ENCODE measurements at regions not wholly inside any gene's neighbourhood (a gene's known extent, or its start where the extent isn't known, plus 50 kb on each side); places are given as distances from the start of the nearest gene placed in this dataset.
"Not testable (repeated sequence)": the region's sequence is repeated elsewhere in the genome, so short reads cannot be mapped to it uniquely, and the experiment has no call there.

GRCh38 chr20:30164389-30164788 lies 1093.1 kb upstream of the DEFB115 start:
- not testable (repeated sequence) for H3K4me3 ChIP-seq (ENCODE audit: low read length); H3K9ac ChIP-seq (ENCODE audit: low read depth, low read length); H3K27ac ChIP-seq (ENCODE audit: low read length); H3K36me3 ChIP-seq (ENCODE audit: insufficient read depth, low read depth, low read length); H3K4me1 ChIP-seq (ENCODE audit: insufficient read depth, low read length); H3K9me3 ChIP-seq (ENCODE audit: insufficient read depth, low read depth, low read length); H3K27me3 ChIP-seq (ENCODE audit: insufficient read depth, low read length)

DNA sequence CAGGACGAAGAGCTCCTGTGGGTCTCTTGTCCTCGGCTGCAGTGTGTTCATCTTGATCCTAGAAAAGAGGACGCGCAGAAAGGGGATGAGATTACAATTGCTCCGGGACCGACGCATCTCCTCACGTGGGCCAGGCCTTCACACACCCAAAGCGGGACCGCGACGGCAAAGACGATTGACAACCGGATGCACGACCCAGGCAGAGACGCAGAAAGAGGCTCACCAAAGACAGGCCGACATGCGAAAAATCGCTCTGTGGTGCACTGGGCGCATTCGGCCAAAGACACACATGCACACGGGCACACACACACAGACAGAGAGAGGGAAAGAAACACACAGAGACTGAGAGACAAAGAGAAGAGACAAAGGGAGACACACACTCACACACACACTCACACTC lies 1089.9 kb upstream of the DEFB115 start:
- Histone ChIP-seq H3K9ac (ENCODE audit: low read depth, low read length) (no peak overlapping the region), H3K27ac (ENCODE audit: low read length) (no peak overlapping the region), H3K27me3 (ENCODE audit: insufficient read depth, low read length) (no peaks in the 10 kb centered on the region), H3K9me3 (ENCODE audit: insufficient read depth, low read depth, low read length) (0 out of 2 replicates have a peak, but pooled peaks cover 1% of the 10 kb centered on the region), H3K4me3 (ENCODE audit: low read length) (no peak overlapping the region), H3K4me1 (ENCODE audit: insufficient read depth, low read length) (no peaks in the 10 kb centered on the region), H3K36me3 (ENCODE audit: insufficient read depth, low read depth, low read length) (no peaks in the 10 kb centered on the region)

DNA sequence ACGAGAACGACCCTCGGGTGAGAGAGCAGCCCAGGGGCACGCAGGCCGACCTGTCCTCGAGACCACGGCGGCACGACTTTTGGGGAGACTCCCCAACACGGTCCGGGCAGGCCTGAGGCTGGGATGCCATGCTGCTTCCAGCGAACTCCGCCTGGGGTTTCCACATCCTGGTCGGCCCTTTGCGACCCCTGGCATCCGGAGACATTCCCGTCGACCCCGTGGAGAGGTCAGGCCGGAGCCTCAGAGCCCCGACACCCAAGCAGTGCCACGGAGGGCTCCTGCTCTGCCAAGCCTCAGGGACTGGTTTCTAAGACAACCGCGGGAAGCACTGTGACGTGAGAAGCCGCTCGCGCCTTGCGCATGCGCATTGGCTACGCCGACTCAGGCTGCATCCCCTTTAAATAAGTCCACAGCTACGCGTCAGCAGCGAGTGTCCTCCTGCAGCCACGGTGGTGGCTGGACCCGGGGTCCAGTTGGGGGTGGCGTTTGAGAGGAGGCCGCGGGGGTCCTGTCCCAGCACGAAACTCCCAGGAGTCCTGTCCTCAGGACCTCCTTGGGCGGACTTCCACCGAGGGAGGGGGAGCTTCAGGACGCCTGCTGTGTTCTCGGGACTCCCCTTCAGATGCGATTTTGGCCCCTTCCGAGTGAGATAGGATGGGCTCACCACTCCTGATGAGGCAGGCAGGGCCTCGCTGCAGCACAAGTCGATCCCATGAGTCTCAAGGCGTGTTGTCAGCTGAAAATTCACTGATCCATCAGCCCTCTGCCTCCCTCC lies 1089.3 kb upstream of the DEFB115 start:
- Histone ChIP-seq H3K9me3 (ENCODE audit: insufficient read depth, low read depth, low read length) (peaks cover 5% of the 10 kb centered on the region; the same call in 1 of the 2 replicates), H3K27ac (ENCODE audit: low read length) (no peak overlapping the region), H3K9ac (ENCODE audit: low read depth, low read length) (no peak overlapping the region), H3K4me3 (ENCODE audit: low read length) (no peak overlapping the region), H3K4me1 (ENCODE audit: insufficient read depth, low read length) (no peaks in the 10 kb centered on the region), H3K36me3 (ENCODE audit: insufficient read depth, low read depth, low read length) (no peaks in the 10 kb centered on the region), H3K27me3 (ENCODE audit: insufficient read depth, low read length) (no peaks in the 10 kb centered on the region)

DNA sequence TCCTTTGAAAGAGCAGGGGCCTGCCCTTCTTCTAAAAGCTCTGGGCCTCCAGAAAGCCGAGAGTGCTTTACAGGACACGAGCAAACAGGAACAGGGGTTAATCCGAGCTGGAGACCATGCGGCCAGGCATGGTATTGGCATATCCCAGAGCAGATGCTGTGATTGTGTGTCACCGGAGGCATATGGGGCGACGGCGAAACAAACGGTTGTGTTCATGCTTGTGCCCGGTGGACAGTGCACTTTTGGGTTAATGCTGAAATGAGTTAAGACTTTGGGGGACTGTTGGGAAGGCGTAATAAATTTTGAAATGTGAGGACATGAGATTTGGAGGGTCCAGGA lies 1088.7 kb upstream of the DEFB115 start:
- Histone ChIP-seq H3K4me1 (ENCODE audit: insufficient read depth, low read length) (no peaks in the 10 kb centered on the region), H3K9ac (ENCODE audit: low read depth, low read length) (no peak overlapping the region), H3K27ac (ENCODE audit: low read length) (no peak overlapping the region), H3K4me3 (ENCODE audit: low read length) (no peak overlapping the region), H3K36me3 (ENCODE audit: insufficient read depth, low read depth, low read length) (no peaks in the 10 kb centered on the region), H3K27me3 (ENCODE audit: insufficient read depth, low read length) (no peaks in the 10 kb centered on the region), H3K9me3 (ENCODE audit: insufficient read depth, low read depth, low read length) (peaks cover 8% of the 10 kb centered on the region; the same call in 1 of the 2 replicates)

DNA sequence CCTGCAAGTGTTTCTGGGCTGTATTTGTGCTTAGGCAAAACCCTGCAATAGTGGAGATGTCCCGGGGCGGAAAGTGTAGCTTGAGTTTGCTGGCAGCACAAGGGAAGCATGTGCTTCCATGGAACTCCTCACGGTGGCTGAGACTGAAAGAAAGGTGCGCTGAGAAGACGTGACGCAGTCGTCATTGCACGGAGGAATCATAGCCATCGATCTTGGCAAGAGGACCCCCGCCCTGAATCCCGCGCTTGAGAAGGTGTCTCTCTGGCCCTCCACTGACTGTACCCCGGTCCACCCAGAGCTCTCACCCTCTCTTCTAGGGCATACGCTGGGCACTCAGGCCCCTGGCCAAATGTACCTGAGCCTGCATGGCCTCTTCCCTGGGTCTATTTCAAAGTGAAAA lies 1081.8 kb upstream of the DEFB115 start:
- no peaks in the 10 kb centered on the region for H3K27me3 ChIP-seq (ENCODE audit: insufficient read depth, low read length)
- no peak overlapping the region for H3K4me3 ChIP-seq (ENCODE audit: low read length)
- H3K27ac ChIP-seq (ENCODE audit: low read length) = no peak overlapping the region
- H3K9ac ChIP-seq (ENCODE audit: low read depth, low read length) = no peak overlapping the region
- H3K9me3 ChIP-seq (ENCODE audit: insufficient read depth, low read depth, low read length) = peaks cover 15% of the 10 kb centered on the region
- H3K36me3 ChIP-seq (ENCODE audit: insufficient read depth, low read depth, low read length) = no peaks in the 10 kb centered on the region
- no peaks in the 10 kb centered on the region for H3K4me1 ChIP-seq (ENCODE audit: insufficient read depth, low read length)

DNA sequence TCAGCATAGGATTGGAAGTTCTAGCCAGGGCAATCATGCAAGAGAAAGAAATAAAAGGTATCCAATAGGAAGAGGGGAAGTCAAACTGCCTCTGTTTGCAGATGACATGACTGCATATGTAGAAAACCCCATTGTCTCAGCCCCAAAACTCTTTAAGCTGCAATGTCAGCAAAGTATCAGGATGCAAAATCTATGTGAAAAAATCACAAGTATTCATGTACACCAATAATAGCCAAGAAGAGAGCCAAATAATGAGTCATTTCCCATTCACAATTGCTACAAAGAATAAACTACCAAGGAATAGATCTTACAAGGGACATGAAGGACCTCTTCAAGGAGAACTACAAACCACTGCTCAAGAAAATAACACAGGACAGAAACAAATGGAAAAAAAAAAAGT lies 1074.3 kb upstream of the DEFB115 start:
- H3K27ac ChIP-seq (ENCODE audit: low read length); H3K4me1 ChIP-seq (ENCODE audit: insufficient read depth, low read length); H3K36me3 ChIP-seq (ENCODE audit: insufficient read depth, low read depth, low read length); H3K9me3 ChIP-seq (ENCODE audit: insufficient read depth, low read depth, low read length); H3K27me3 ChIP-seq (ENCODE audit: insufficient read depth, low read length); H3K4me3 ChIP-seq (ENCODE audit: low read length); H3K9ac ChIP-seq (ENCODE audit: low read depth, low read length): not testable (repeated sequence)

DNA sequence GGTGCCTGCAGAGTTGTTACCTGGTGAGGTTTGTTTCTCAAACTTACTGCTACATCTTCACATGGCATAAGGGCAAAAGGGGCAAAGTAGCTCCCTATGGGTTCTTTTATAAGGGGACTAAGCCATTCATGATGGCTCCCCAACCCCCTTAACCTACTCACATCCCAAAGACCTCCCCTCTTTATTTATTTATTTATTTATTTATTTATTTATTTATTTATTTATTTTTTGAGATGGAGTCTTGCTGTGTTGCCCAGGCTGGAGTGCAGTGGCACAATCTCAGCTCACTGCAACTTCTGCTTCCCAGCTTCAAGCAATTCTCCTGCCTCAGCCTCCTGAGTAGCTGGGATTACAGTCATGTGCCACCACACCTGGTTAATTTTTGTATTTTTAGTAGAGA lies 1065.7 kb upstream of the DEFB115 start:
- not testable (repeated sequence) for H3K9me3 ChIP-seq (ENCODE audit: insufficient read depth, low read depth, low read length); H3K27ac ChIP-seq (ENCODE audit: low read length); H3K9ac ChIP-seq (ENCODE audit: low read depth, low read length); H3K36me3 ChIP-seq (ENCODE audit: insufficient read depth, low read depth, low read length); H3K4me1 ChIP-seq (ENCODE audit: insufficient read depth, low read length); H3K27me3 ChIP-seq (ENCODE audit: insufficient read depth, low read length); H3K4me3 ChIP-seq (ENCODE audit: low read length)

- not testable (repeated sequence) for H3K36me3 ChIP-seq (ENCODE audit: insufficient read depth, low read depth, low read length); H3K4me3 ChIP-seq (ENCODE audit: low read length); H3K27me3 ChIP-seq (ENCODE audit: insufficient read depth, low read length); H3K4me1 ChIP-seq (ENCODE audit: insufficient read depth, low read length); H3K9me3 ChIP-seq (ENCODE audit: insufficient read depth, low read depth, low read length); H3K9ac ChIP-seq (ENCODE audit: low read depth, low read length); H3K27ac ChIP-seq (ENCODE audit: low read length)
These were observed 1023.0 kb upstream of the DEFB115 start for GRCh38 chr20:30234477-30234876.

GRCh38 chr20:30275073-30275472 lies 982.4 kb upstream of the DEFB115 start:
- not testable (repeated sequence) for H3K36me3 ChIP-seq (ENCODE audit: insufficient read depth, low read depth, low read length); H3K4me3 ChIP-seq (ENCODE audit: low read length); H3K9ac ChIP-seq (ENCODE audit: low read depth, low read length); H3K9me3 ChIP-seq (ENCODE audit: insufficient read depth, low read depth, low read length); H3K4me1 ChIP-seq (ENCODE audit: insufficient read depth, low read length); H3K27me3 ChIP-seq (ENCODE audit: insufficient read depth, low read length); H3K27ac ChIP-seq (ENCODE audit: low read length)

DNA sequence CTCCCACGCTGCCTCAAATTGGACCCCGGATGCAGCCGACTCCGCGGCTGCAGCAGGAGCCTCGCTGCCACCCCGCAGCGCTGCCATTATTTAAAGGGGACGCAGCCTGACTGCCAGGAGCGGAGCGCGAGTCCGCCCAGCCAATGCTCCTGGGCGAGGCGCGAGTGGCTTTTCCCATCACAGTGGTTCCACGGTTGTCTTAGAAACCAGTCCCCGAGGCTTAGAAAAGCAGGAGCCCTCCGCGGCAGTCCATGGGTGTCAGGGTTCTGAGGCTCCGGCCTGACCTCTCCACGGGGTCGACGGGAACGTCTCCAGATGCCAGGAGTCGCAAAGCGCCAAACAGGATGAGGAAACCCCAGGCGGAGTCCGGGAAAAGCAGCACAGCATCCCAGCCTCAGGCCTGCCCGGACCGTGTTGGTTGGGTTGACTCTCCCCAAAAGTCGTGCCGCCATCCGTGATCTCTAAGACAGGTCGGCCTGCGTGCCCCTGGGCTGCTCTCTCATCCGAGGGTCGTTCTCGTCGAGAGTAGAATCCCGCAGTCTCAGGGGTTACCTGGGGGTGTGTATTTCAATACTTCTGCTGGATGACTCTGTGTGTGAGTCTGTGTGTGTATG lies 975.8 kb upstream of the DEFB115 start:
- Histone ChIP-seq H3K4me1 (ENCODE audit: insufficient read depth, low read length) (no peaks in the 10 kb centered on the region), H3K27ac (ENCODE audit: low read length) (no peak overlapping the region), H3K36me3 (ENCODE audit: insufficient read depth, low read depth, low read length) (no peaks in the 10 kb centered on the region), H3K27me3 (ENCODE audit: insufficient read depth, low read length) (peaks cover 16% of the 10 kb centered on the region), H3K9me3 (ENCODE audit: insufficient read depth, low read depth, low read length) (no peaks in the 10 kb centered on the region), H3K4me3 (ENCODE audit: low read length) (no peak overlapping the region), H3K9ac (ENCODE audit: low read depth, low read length) (no peak overlapping the region)

- H3K27me3 ChIP-seq (ENCODE audit: insufficient read depth, low read length) = peaks cover 16% of the 10 kb centered on the region
These were observed 973.8 kb upstream of the DEFB115 start for GRCh38 chr20:30283476-30284280.

More at GRCh38 chr20:30283476-30284280, 973.8 kb upstream of the DEFB115 start:
- not testable (repeated sequence) for H3K9me3 ChIP-seq (ENCODE audit: insufficient read depth, low read depth, low read length); H3K27ac ChIP-seq (ENCODE audit: low read length); H3K36me3 ChIP-seq (ENCODE audit: insufficient read depth, low read depth, low read length); H3K4me1 ChIP-seq (ENCODE audit: insufficient read depth, low read length)
- Histone ChIP-seq H3K4me3 (ENCODE audit: low read length) (peak overlapping the region; percentile 68), H3K9ac (ENCODE audit: low read depth, low read length) (peak overlapping the region; percentile 41; the same call in 1 of the 2 replicates)
